SIG-M5 treated with dmso at 0.1 percent for 504 hours (cell line): ENCODE measurements at regions not wholly inside any gene's neighbourhood (a gene's known extent, or its start where the extent isn't known, plus 50 kb on each side); places are given as distances from the start of the nearest gene placed in this dataset.

Experiments used
- DNase-seq: peaks from one replicate; lab custom pipeline; 2025; ENCODE audit not compliant: unreplicated experiment; lab: John Stamatoyannopoulos, UW

GRCh38 chr9:16128003-16128402, 575.2 kb downstream of the CCDC171 start:
- no peak for DNase-seq

- DNase-seq = no peak
These were observed 578.4 kb downstream of the CCDC171 start for GRCh38 chr9:16131264-16131663.

DNA sequence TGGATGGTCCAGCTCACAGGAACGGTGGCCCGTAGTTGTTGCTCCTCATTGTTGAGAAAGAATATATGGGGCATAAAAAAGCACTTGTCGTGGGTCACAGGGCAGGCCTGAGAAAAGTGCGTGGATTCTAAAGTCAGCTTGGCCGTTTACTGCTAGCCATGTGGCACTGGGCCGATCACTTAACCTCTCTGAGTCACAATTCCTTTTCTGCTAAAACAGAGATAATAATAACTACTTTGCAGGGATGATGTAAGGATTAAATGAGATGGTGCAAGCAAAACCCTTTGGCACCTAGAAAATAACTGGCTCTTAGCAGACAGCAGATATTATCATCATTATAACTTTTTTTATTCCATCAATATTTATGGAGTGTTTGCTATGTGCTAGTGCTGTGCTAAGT, 579.7 kb downstream of the CCDC171 start:
- no peak for DNase-seq

GRCh38 chr9:16133032-16133431, 580.2 kb downstream of the CCDC171 start:
- no peak for DNase-seq

GRCh38 chr9:16133556-16134227, 580.8 kb downstream of the CCDC171 start:
- DNase-seq = peak; percentile 4

- no peak for DNase-seq
These were observed 581.5 kb downstream of the CCDC171 start for GRCh38 chr9:16134351-16134750.

DNA sequence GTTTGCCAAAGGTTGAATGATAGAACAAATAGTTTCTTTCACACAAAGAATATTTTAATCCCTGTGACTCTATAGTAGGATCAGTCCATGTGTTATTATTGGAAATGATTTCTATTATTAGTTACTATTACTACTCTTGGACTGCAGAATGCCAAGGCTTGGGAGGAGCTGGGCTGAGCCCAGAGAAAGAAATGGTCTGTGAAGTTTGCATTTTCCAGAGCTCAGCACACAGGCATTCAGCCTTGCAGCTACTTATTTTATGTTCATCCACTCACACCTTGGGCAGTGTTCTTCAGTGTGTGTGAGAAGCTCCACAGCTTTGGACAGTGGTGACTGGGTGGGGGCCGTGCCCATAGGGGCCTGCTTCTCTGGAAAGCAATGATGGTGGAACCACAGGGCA, 583.1 kb downstream of the CCDC171 start:
- DNase-seq = no peak

- DNase-seq = no peak
These were observed 583.6 kb downstream of the CCDC171 start for GRCh38 chr9:16136451-16136850.

- DNase-seq = no peak
These were observed 584.1 kb downstream of the CCDC171 start for GRCh38 chr9:16136961-16137360.

- no peak for DNase-seq
These were observed 586.0 kb downstream of the CCDC171 start for GRCh38 chr9:16138561-16139491.

DNA sequence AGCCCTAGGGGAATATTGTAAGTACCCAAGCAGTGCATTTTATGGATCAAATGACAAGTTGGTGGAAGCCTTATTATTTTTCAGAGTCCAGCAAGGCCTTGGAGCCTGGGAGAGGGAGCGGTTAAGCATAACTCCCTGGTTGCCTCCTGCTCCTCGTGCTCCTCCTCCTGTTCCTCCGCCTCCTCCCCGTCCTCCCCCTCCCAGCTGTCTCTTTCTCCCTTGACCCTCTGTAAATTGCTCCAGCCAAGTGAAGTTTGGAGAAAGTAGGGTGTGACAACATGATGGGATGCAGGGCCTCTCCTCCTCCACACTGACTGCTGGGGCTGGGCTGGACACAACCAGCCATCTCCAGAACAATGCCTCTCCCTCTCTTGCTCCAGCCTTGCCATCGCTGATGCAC, 586.9 kb downstream of the CCDC171 start:
- no peak for DNase-seq

- no peak for DNase-seq
These were observed 590.5 kb downstream of the CCDC171 start for GRCh38 chr9:16143310-16143709.

DNA sequence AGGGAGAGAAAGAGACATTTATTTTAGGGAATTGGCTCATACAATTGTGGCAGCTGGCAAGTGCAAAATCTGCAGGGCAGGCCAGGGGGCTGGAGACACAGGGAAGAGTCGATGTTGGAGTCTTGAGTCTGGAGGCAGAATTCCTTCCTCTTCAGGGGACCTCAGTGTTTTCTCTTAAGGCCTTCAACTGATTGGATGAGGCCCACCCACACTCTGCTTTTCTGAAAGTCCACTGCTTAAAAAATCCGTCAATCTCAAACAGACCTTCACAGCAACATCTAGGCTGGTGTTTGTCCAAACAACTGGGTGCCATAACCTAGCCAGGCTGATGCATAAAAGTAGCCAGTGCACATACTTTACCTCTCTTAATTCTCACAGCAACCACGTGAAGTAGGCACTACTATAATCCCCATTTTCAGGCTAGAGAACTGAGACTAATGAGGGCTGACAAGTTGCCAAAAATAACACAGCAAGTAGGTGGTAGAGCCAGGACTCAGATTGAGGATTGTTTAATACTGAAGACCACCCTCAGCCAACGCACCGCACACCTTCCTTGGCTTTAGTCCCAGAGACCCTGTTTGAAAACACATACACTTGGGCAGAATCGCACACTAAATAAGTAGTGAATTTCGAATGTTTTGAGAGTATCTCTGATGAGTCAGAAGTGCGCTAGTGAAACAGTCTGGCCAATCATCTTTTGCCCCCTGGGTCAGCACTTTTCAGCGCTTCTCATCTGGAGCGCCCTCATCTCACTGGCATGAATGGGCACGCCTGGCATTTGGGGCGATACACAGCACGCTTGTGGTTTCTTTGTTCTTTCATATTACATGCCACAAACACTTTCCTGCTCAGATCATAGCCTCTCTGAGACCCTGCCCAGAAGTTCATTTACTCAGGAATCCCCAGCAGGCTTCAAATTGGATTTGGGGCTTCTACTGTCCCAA, 591.4 kb downstream of the CCDC171 start:
- DNase-seq = no peak

GRCh38 chr9:16145196-16145950, 592.5 kb downstream of the CCDC171 start:
- DNase-seq = no peak

DNA sequence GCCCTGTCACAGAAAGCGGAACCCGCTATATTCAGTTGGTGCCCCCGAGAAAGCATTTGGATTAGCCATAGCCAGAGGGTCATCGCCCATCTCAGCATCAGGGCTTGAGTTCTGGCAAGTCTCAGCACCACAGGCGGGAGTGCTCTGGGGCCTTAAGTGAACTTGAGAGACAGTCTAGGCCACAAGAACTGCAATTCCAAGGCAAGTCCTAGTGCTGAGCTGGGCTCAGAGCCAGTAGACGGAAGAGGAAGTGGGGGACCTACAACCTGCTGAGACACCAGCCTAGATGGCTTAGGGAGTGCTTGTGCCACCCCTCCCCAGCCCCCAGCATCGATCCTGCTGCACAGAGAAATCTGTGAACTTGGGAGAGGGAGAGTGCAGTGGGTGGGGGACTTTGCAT, 594.9 kb downstream of the CCDC171 start:
- DNase-seq = no peak

- no peak for DNase-seq
These were observed 597.7 kb downstream of the CCDC171 start for GRCh38 chr9:16150501-16150900.

GRCh38 chr9:16150938-16151650, 598.3 kb downstream of the CCDC171 start:
- DNase-seq = no peak

DNA sequence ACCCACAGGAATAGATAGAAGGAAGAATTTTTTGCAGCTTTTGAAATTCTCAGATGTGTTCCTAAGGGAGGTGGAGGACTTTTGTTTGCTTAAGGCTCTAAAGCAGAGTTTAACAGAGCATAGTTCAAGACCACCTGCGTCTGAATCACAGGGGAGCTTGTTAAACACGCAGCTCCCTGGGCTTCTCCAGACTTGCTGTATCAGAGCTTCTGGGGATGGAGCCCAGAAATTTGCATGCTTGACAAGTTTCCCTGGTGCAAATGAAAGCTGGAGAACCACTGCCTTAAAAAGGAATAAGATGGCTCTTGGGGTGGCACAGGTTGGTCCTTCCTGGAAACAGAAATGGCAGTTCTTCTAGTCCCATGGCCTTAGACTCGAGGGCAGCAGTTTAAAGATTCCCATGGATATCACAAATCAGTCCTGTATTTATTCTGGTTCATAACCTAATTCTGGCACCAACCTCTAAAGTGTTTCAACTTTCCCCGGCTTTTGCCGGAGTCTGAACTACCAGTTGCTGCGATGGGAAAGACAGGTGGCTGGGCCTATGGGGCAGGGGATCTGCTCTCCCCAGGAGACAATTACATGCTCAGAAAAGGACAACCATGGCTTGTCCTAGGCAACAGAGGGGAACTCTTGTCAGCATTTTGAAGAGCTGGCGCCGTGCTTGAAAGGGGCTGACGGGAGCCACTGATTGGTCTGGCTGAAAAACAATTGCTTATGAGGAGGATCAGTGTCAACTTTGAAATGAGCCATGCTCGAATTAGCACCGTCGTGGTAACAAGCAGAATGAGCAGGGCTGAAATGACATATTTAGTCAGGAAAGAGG, 599.6 kb downstream of the CCDC171 start:
- DNase-seq = no peak

- no peak for DNase-seq
These were observed 600.4 kb downstream of the CCDC171 start for GRCh38 chr9:16153221-16153620.
